AG10803 (cell line): ENCODE measurements at regions not wholly inside any gene's neighbourhood (a gene's known extent, or its start where the extent isn't known, plus 50 kb on each side); places are given as distances from the start of the nearest gene placed in this dataset.

Experiments used
- DNase-seq: peaks from one replicate; pipeline ENCODE4 v3.0.0; 2010; ENCODE audit warnings: low read depth
- H3K4me3 ChIP-seq: 2 replicates; pipeline ENCODE4 v1.5.1; 2011; ENCODE audit warnings: mild to moderate bottlenecking, low read length, control low read depth
- TF ChIP-seq, protein P1 (sequence below): conservative IDR thresholded peaks from 2 replicates; pipeline ENCODE4 v1.5.1; 2011; ENCODE audit warnings: mild to moderate bottlenecking, low read length, control low read depth, inconsistent platforms

DNA sequence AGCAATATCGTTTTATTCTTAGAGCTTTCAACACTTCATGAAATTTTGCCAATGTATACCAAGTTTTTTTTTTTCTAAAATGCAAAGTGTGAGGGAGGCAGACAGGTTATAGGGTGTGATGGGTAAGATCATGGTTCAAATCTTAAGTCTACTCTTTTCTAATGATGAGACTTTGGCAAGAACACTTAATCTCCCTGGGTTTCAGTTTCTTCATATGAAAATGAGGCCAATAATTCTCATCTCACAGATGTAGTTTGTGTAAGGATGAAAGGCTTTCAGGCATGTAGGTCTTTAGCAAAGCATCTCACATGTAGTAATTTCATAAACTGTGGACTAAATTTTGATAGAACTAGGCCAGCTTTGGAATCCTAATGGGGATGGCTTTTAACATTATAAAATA lies 457.1 kb downstream of the QKI start:
- no peak overlapping the region for H3K4me3 ChIP-seq
- TF ChIP-seq, protein P1, sequence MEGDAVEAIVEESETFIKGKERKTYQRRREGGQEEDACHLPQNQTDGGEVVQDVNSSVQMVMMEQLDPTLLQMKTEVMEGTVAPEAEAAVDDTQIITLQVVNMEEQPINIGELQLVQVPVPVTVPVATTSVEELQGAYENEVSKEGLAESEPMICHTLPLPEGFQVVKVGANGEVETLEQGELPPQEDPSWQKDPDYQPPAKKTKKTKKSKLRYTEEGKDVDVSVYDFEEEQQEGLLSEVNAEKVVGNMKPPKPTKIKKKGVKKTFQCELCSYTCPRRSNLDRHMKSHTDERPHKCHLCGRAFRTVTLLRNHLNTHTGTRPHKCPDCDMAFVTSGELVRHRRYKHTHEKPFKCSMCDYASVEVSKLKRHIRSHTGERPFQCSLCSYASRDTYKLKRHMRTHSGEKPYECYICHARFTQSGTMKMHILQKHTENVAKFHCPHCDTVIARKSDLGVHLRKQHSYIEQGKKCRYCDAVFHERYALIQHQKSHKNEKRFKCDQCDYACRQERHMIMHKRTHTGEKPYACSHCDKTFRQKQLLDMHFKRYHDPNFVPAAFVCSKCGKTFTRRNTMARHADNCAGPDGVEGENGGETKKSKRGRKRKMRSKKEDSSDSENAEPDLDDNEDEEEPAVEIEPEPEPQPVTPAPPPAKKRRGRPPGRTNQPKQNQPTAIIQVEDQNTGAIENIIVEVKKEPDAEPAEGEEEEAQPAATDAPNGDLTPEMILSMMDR, result no peak
- no peak for DNase-seq

DNA sequence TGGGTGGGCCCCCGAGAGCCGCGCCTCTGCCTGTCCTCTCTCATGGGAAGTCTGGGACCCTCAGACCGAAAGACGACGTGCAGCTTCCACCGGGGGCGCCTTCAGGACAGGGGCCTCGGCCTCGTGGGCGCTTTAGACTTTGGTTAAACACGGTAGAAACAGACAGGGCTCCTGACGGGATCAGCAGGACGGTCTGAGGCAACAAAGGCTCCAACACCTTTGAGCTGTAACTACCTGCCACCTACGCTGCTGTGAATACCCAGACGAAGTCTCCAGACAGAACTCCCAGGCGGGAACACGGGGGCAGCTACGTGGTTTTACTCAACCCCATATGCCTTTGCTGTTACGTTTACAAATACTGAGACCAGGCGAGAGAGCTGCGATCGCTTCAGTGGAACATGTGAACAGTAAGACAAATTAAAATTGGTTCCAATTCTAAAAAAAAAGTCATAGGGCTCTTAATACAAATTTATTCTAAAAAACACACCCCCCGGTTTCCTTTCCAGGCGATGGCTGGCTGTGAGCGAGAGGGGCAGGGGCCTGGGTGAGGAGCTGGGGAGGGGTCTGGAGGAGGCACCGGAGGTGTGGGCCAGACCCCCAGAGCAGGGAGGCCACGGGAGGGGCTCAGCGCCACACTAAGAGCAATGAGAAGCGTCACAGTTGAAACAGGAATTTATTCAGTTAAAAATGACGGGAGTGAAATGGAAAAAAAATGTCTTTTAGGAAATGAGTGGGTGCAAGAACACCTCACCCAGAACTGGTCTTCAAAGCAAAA lies 453.2 kb downstream of the QKI start:
- no peak for DNase-seq
- no peak overlapping the region for H3K4me3 ChIP-seq
- TF ChIP-seq, protein P1, result no peak

GRCh38 chr6:163866192-163866591 lies 451.7 kb downstream of the QKI start:
- TF ChIP-seq, protein P1, result no peak
- no peak for DNase-seq

DNA sequence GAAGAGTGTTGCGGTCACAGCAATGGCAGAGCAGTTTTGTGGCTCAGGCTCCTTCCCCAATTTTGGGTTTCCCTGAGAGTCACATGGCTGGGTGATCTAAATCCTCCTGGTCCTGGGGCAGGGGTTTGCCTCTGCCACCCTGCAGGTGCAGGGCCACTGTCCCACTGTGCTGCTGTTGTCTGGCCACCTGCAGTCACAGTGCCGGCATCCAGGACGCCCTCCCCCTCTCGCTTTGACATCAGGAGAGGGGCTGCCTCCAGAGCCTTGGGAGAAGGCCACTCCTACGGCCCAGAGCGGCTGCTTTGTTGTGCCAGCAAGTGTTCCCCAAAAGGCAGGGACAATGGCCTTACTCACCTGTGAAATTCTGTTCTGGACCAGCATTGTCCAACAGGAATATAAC lies 449.0 kb downstream of the QKI start:
- H3K4me3 ChIP-seq, result no peak overlapping the region
- no peak for DNase-seq
- TF ChIP-seq, protein P1, result no peak

More at GRCh38 chr6:163866192-163866591, 451.7 kb downstream of the QKI start:
- no peak overlapping the region for H3K4me3 ChIP-seq

DNA sequence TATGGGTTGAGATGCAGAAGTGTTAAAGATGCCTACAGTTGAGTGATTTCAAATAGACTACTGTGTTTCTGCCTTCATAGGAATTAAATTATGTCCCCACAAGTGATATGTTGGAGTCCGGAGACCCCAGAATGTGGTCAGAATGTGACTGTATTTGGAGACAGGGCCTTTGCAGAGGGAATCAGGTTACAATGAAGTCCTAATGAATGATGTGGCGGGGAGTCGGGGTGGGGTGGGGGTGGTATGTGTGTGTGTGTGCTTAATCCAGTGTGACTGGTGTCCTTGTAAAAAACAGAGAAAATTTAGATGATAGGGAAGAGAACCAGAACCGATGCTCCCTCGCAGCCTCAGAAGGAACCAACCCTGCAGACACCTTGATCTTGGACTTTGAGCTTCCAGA lies 448.2 kb downstream of the QKI start:
- no peak for DNase-seq
- no peak overlapping the region for H3K4me3 ChIP-seq
- TF ChIP-seq, protein P1, result no peak

GRCh38 chr6:163861627-163862026 lies 447.1 kb downstream of the QKI start:
- DNase-seq, result no peak
- no peak overlapping the region for H3K4me3 ChIP-seq
- TF ChIP-seq, protein P1, result no peak
